ENCODE measurements at regions not wholly inside any gene's neighbourhood (a gene's known extent, or its start where the extent isn't known, plus 50 kb on each side); places are given as distances from the start of the nearest gene placed in this dataset.

GRCh38 chr1:104353580-104353979, 603.9 kb downstream of the AMY1C start:
- ChIA-PET RAD21 (ENCODE audit: unreplicated experiment) (no interaction called here), SMC1A (ENCODE audit: uncharacterized antibody, unreplicated experiment) (no interaction called here)
- BruUV-seq (replicated peaks): no TSS peak
- TF ChIP-seq CEBPZ (IDR thresholded peaks at IDR 0.05; ENCODE audit: low read depth, low read length) (no peak), ZNF384 (IDR thresholded peaks at IDR 0.05; ENCODE audit: borderline replicate concordance, low read depth, low read length) (no peak), KDM1A (IDR thresholded peaks at IDR 0.05; ENCODE audit: borderline replicate concordance) (no peak), POU2F2 (IDR thresholded peaks at IDR 0.05; ENCODE audit: borderline replicate concordance, low read depth, low read length) (no peak), ZNF24 (IDR thresholded peaks at IDR 0.05) (no peak), SREBF1 (IDR thresholded peaks at IDR 0.05; ENCODE audit: low read length) (no peak), SP1 (IDR thresholded peaks at IDR 0.05; ENCODE audit: low read depth, low read length) (no peak), IRF4 (IDR thresholded peaks at IDR 0.05; ENCODE audit: low read depth, low read length) (no peak), SMC3 (IDR thresholded peaks at IDR 0.05; ENCODE audit: borderline replicate concordance, low read length) (no peak), E4F1 (IDR thresholded peaks at IDR 0.05; ENCODE audit: borderline replicate concordance, partially characterized antibody) (no peak), MXI1 (IDR thresholded peaks at IDR 0.05; ENCODE audit: low read depth, low read length) (no peak)
- TF ChIP-seq, protein P1, sequence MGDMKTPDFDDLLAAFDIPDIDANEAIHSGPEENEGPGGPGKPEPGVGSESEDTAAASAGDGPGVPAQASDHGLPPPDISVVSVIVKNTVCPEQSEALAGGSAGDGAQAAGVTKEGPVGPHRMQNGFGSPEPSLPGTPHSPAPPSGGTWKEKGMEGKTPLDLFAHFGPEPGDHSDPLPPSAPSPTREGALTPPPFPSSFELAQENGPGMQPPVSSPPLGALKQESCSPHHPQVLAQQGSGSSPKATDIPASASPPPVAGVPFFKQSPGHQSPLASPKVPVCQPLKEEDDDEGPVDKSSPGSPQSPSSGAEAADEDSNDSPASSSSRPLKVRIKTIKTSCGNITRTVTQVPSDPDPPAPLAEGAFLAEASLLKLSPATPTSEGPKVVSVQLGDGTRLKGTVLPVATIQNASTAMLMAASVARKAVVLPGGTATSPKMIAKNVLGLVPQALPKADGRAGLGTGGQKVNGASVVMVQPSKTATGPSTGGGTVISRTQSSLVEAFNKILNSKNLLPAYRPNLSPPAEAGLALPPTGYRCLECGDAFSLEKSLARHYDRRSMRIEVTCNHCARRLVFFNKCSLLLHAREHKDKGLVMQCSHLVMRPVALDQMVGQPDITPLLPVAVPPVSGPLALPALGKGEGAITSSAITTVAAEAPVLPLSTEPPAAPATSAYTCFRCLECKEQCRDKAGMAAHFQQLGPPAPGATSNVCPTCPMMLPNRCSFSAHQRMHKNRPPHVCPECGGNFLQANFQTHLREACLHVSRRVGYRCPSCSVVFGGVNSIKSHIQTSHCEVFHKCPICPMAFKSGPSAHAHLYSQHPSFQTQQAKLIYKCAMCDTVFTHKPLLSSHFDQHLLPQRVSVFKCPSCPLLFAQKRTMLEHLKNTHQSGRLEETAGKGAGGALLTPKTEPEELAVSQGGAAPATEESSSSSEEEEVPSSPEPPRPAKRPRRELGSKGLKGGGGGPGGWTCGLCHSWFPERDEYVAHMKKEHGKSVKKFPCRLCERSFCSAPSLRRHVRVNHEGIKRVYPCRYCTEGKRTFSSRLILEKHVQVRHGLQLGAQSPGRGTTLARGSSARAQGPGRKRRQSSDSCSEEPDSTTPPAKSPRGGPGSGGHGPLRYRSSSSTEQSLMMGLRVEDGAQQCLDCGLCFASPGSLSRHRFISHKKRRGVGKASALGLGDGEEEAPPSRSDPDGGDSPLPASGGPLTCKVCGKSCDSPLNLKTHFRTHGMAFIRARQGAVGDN (IDR thresholded peaks at IDR 0.05): no peak
- TF ChIP-seq, protein P2, sequence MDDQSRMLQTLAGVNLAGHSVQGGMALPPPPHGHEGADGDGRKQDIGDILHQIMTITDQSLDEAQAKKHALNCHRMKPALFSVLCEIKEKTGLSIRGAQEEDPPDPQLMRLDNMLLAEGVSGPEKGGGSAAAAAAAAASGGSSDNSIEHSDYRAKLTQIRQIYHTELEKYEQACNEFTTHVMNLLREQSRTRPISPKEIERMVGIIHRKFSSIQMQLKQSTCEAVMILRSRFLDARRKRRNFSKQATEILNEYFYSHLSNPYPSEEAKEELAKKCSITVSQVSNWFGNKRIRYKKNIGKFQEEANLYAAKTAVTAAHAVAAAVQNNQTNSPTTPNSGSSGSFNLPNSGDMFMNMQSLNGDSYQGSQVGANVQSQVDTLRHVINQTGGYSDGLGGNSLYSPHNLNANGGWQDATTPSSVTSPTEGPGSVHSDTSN (IDR thresholded peaks at IDR 0.05; ENCODE audit: insufficient replicate concordance, low read depth, low read length): no peak

More at GRCh38 chr1:104353580-104353979, 603.9 kb downstream of the AMY1C start:
- FAIRE-seq: no peak
- WGBS (ENCODE audit: insufficient coverage, insufficient replicate concordance, low lambda C conversion rate, missing lambda C conversion rate): 0% methylated on average over 1 of the region's 1 CpG
- Histone ChIP-seq H3K79me2 (ENCODE audit: control insufficient read depth, insufficient read depth, low read length) (no peaks in the 10 kb centered on the region), H3K9ac (ENCODE audit: control insufficient read depth, insufficient read depth, low read length) (no peak overlapping the region), H3K4me1 (ENCODE audit: control insufficient read depth, insufficient read depth, low read length) (no peaks in the 10 kb centered on the region), H2AFZ (ENCODE audit: control insufficient read depth, low read depth, low read length) (no peak overlapping the region), H3K36me3 (ENCODE audit: control insufficient read depth in 2 of 2, insufficient read depth in 2 of 2, low read length in 1 of 2) (no peaks in the 10 kb centered on the region), H3K27ac (ENCODE audit: control insufficient read depth, insufficient read depth) (no peak overlapping the region), H3K27me3 (replicated peaks in 1 of 2; ENCODE audit: control insufficient read depth in 2 of 2, insufficient read depth in 2 of 2, low read length in 1 of 2) (no peaks in the 10 kb centered on the region), H4K20me1 (ENCODE audit: control insufficient read depth, insufficient read depth) (no peaks in the 10 kb centered on the region), H3K9me3 (replicated peaks; ENCODE audit: control insufficient read depth, insufficient read depth, low read length) (no peaks in the 10 kb centered on the region), H3K4me3 (no peak overlapping the region), H3K4me2 (ENCODE audit: control insufficient read depth, insufficient read depth) (no peak overlapping the region)
- intact Hi-C loops (cut with micrococcal nuclease; ENCODE audit: unreplicated experiment): no loop called here
- in situ Hi-C loops (cut with MboI): no loop called here
- DNase-seq (ENCODE audit: low read depth, low spot score): no peak
- CTCF ChIA-PET: interaction anchor here (0.5 kb wide), 1 partner anchor 42 kb away, joined by 3 read pairs; no protein-coding TSS in a partner anchor
- POLR2A ChIA-PET: no interaction called here
- ATAC-seq: no peak

All from GM12878 (cell line).